Ovary (tissue), 3 donors: ENCODE measurements at regions not wholly inside any gene's neighbourhood (a gene's known extent, or its start where the extent isn't known, plus 50 kb on each side); places are given as distances from the start of the nearest gene placed in this dataset.

Experiments
- CTCF ChIP-seq, 3 donors: fragments of 450-650 bp in 2 of 3; fragments of 200-600 bp in 1 of 3; IDR thresholded peaks; one replicate each; pipeline versions ENCODE4 v1.5.1 to v1.8.0; 2016 to 2022; ENCODE audit warnings: antibody characterized with exemption in 3 of 3, mild to moderate bottlenecking in 1 of 3
- EP300 ChIP-seq: sonication (generic); formaldehyde crosslinking; IDR thresholded peaks from one replicate; pipeline ENCODE4 v1.6.1; 2017; ENCODE audit warnings: antibody characterized with exemption
- POLR2A ChIP-seq: fragments of 450-650 bp; IDR thresholded peaks from one replicate; pipeline ENCODE4 v1.6.1; 2017; ENCODE audit warnings: antibody characterized with exemption, mild to moderate bottlenecking, moderate library complexity
- donor health status: DM: no; HTN: no; CAD: no.

DNA sequence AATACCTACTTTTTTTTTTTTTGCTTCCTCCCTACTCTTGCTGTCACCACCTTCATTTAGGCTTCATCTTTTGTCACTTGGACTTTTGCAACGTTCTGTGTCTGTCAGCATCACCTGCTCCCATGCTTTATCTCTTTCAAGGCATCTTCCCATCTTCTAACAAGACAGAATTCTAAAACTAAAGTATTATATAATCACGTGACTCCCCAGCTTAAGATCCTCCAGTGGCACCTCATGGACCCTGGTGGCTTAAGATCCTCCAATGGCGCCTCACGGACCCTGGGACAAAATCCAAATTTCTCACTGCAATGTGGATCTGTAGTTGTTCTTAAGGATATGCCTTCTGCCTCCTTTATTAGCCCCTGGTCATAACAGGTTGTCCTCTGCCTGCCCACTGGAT is 248.2 kb upstream of the SORL1-AS1 start:
- TF ChIP-seq POLR2A (no peak), CTCF (IDR thresholded peaks at IDR 0.05) (no peak), EP300 (no peak)
